Panc1 (cell line): ENCODE measurements at regions not wholly inside any gene's neighbourhood (a gene's known extent, or its start where the extent isn't known, plus 50 kb on each side); places are given as distances from the start of the nearest gene placed in this dataset.

Experiments used
- ATAC-seq: fragments of 200-7000 bp; cut with Tn5 transposase; 2 replicates; pipeline ENCODE4 v1.9.1; 2020; ENCODE audit warnings: mild to moderate bottlenecking, moderate library complexity
- BruUV-seq: library from RNA; stranded (reverse); fragments of 400-500 nt; replicated peaks from 2 replicates; lab custom pipeline; 2021; lab: Mats Ljungman, UMichigan
- CTCF ChIA-PET: fragments of 300-600 bp; sonication (Branson Sonifier 250); formaldehyde crosslinking; loops from one replicate; lab custom pipeline; 2022; ENCODE audit warnings: antibody characterized with exemption; lab: Charles Lee
- POLR2A ChIA-PET: fragments of 300-600 bp; sonication (Branson Sonifier 250); formaldehyde crosslinking; loops from one replicate; lab custom pipeline; 2022; ENCODE audit warnings: antibody characterized with exemption; lab: Charles Lee
- DNase-seq: peaks from one replicate; pipeline ENCODE4 v3.0.0-alpha.2; 2010; ENCODE audit warnings: low read depth, low spot score
- H3K27ac ChIP-seq: 2 replicates; pipeline ENCODE4 v1.5.1; 2011; ENCODE audit warnings: mild to moderate bottlenecking, low read length, inconsistent platforms
- H3K27me3 ChIP-seq: fragments of 200-500 bp; sonication (Bioruptor generic); 2 replicates; pipeline ENCODE4 v1.6.0; 2014; ENCODE audit warnings: low read length, inconsistent platforms; ENCODE audit not compliant: control insufficient read depth, insufficient read depth
- H3K36me3 ChIP-seq: fragments of 200-500 bp; sonication (Bioruptor generic); 2 replicates; pipeline ENCODE4 v1.5.1; 2014; ENCODE audit warnings: inconsistent platforms, mild to moderate bottlenecking, low read length, moderate library complexity; ENCODE audit not compliant: control insufficient read depth, insufficient read depth
- H3K4me1 ChIP-seq: 2 replicates; pipeline ENCODE4 v1.5.1; 2011; ENCODE audit warnings: inconsistent platforms, mild to moderate bottlenecking, low read length, moderate library complexity; ENCODE audit not compliant: control insufficient read depth, insufficient read depth
- H3K4me3 ChIP-seq, 2 experiments: 2 replicates each; pipeline ENCODE4 v1.5.1; 2011 to 2012; ENCODE audit warnings: low read depth in 2 of 2, low read length in 2 of 2, mild to moderate bottlenecking in 2 of 2, inconsistent platforms in 1 of 2, moderate library complexity in 1 of 2
- H3K9me3 ChIP-seq: fragments of 200-500 bp; sonication (Bioruptor generic); 2 replicates; pipeline ENCODE4 v1.5.1; 2014; ENCODE audit warnings: low read depth, mild to moderate bottlenecking, inconsistent platforms, low read length, moderate library complexity; ENCODE audit not compliant: control insufficient read depth, insufficient read depth
- POLR2AphosphoS5 ChIP-seq: IDR thresholded peaks from 2 replicates; pipeline ENCODE4 v1.6.1; 2012; ENCODE audit warnings: mild to moderate bottlenecking, low read depth, low read length, moderate library complexity
- REST ChIP-seq, 2 experiments: IDR thresholded peaks; 2 replicates each; pipeline ENCODE4 v1.6.1; 2011 to 2012; ENCODE audit warnings: low read depth in 2 of 2, control low read depth in 1 of 2, low read length in 1 of 2, mild to moderate bottlenecking in 1 of 2, moderate library complexity in 1 of 2; ENCODE audit not compliant: insufficient read depth in 1 of 2
- SIN3A ChIP-seq: IDR thresholded peaks from 2 replicates; pipeline ENCODE4 v1.6.1; 2012; ENCODE audit warnings: low read depth, mild to moderate bottlenecking, low read length, moderate library complexity, borderline replicate concordance; ENCODE audit not compliant: insufficient read depth
- TCF7L2 ChIP-seq: IDR thresholded peaks from 2 replicates; pipeline ENCODE4 v1.6.1; 2011; ENCODE audit warnings: mild to moderate bottlenecking, low read depth, low read length, inconsistent platforms
- in situ Hi-C: cut with HindIII; loops from 2 replicates; pipeline ENCODE4 v1.10.0; 2016; ENCODE audit warnings: low sequenced_read_pairs, low pct_unique_long_range_greater_than_20kb
- intact Hi-C: fragments of 100-400 bp; cut with micrococcal nuclease; formaldehyde crosslinking; loops from one replicate; pipeline ENCODE4 v1.10.0; 2022; ENCODE audit not compliant: unreplicated experiment
- TF ChIP-seq, protein P1 (sequence below): fragments of 450-650 bp; IDR thresholded peaks from 2 replicates; pipeline ENCODE4 v1.5.1; 2017; ENCODE audit warnings: mild to moderate bottlenecking

DNA sequence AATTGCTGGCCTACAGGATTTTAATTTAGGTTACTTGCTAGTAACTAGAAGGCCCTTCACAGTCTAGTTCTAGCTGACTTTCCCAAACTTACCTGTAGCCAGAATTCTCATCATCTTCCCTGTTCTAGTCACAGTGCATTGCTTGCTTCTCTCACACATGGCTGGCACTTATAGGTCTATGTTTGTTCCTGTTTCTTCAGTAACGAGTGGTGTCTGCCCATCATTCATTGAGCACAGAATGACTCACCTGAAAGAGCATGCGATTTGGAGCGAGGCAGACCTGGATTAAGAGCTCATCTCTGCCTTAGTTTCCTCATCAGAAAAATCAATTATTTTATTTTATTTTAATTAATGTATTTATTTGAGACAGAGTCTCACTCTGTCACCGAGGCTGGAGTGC is 201.7 kb upstream of the ANK2 start:
- TF ChIP-seq SIN3A (no peak), TCF7L2 (no peak), REST (IDR thresholded peaks at IDR 0.05; ENCODE audit: insufficient read depth in 1 of 2, low read depth in 2 of 2, low read length in 1 of 2) (no peak), POLR2AphosphoS5 (no peak)
- TF ChIP-seq, protein P1, sequence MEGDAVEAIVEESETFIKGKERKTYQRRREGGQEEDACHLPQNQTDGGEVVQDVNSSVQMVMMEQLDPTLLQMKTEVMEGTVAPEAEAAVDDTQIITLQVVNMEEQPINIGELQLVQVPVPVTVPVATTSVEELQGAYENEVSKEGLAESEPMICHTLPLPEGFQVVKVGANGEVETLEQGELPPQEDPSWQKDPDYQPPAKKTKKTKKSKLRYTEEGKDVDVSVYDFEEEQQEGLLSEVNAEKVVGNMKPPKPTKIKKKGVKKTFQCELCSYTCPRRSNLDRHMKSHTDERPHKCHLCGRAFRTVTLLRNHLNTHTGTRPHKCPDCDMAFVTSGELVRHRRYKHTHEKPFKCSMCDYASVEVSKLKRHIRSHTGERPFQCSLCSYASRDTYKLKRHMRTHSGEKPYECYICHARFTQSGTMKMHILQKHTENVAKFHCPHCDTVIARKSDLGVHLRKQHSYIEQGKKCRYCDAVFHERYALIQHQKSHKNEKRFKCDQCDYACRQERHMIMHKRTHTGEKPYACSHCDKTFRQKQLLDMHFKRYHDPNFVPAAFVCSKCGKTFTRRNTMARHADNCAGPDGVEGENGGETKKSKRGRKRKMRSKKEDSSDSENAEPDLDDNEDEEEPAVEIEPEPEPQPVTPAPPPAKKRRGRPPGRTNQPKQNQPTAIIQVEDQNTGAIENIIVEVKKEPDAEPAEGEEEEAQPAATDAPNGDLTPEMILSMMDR = no peak
- ChIA-PET CTCF (no interaction called here), POLR2A (no interaction called here)
- in situ Hi-C loops (no loop called here), intact Hi-C loops (no loop called here)
- no peaks in the 10 kb centered on the region for H3K27me3 ChIP-seq
- H3K4me3 ChIP-seq = no peak overlapping the region
- no peaks in the 10 kb centered on the region for H3K4me1 ChIP-seq
- ATAC-seq = no peak
- no peak overlapping the region for H3K27ac ChIP-seq
- no TSS peak for BruUV-seq
- no peaks in the 10 kb centered on the region for H3K9me3 ChIP-seq
- DNase-seq = no peak
- no peaks in the 10 kb centered on the region for H3K36me3 ChIP-seq

- no peak for ATAC-seq
- POLR2A ChIA-PET = no interaction called here
- Histone ChIP-seq H3K36me3 (no peaks in the 10 kb centered on the region), H3K4me1 (no peaks in the 10 kb centered on the region), H3K9me3 (no peaks in the 10 kb centered on the region), H3K27ac (no peak overlapping the region), H3K27me3 (no peaks in the 10 kb centered on the region), H3K4me3 (no peak overlapping the region)
- no peak for DNase-seq
- CTCF ChIA-PET = no interaction called here
- in situ Hi-C loops = no loop called here
- TF ChIP-seq REST (IDR thresholded peaks at IDR 0.05; ENCODE audit: insufficient read depth in 1 of 2, low read depth in 2 of 2, low read length in 1 of 2) (no peak), TCF7L2 (no peak), SIN3A (no peak), POLR2AphosphoS5 (no peak)
- TF ChIP-seq, protein P1 = no peak
- no TSS peak for BruUV-seq
- intact Hi-C loops = no loop called here
Observed at GRCh38 chr4:112848911-112849310, 200.5 kb upstream of the ANK2 start.
